HepG2 (cell line): ENCODE measurements at regions not wholly inside any gene's neighbourhood (a gene's known extent, or its start where the extent isn't known, plus 50 kb on each side); places are given as distances from the start of the nearest gene placed in this dataset.

ENCODE experiments used
- ATAC-seq: fragments of 200-7000 bp; cut with Tn5 transposase; 3 replicates; pipeline ENCODE4 v1.9.1; 2020; ENCODE audit warnings: mild to moderate bottlenecking, moderate library complexity
- BruUV-seq: library from RNA; stranded (reverse); fragments of 400-500 nt; replicated peaks from 2 replicates; lab custom pipeline; 2021; lab: Mats Ljungman, UMichigan
- CTCF ChIA-PET: fragments of 300-600 bp; formaldehyde crosslinking; extraction: SDS; loops from one replicate; lab custom pipeline; 2021; ENCODE audit warnings: low total read pairs, inconsistent platforms, low intra/inter-chr PET ratio; lab: Yijun Ruan, JAX
- POLR2A ChIA-PET: fragments of 350-600 bp; sonication (Branson Sonifier 250); formaldehyde crosslinking; loops from one replicate; lab custom pipeline; 2020; ENCODE audit warnings: antibody characterized with exemption, inconsistent platforms; lab: Yijun Ruan, JAX
- DNase-seq: peaks from one replicate; pipeline ENCODE4 v3.0.0-alpha.2; 2015; ENCODE audit warnings: low spot score
- FAIRE-seq: peaks from 3 replicates; lab custom pipeline; 2011; peaks lifted over from hg19 to GRCh38; lab: Jason Lieb, UNC
- H2AFZ ChIP-seq: one replicate; pipeline ENCODE4 v1.6.1; 2011; ENCODE audit warnings: low read length, inconsistent platforms
- H3K27ac ChIP-seq: fragments of 300-600 bp; 3 replicates; pipeline ENCODE4 v1.8.0; 2011; ENCODE audit warnings: mixed run types, mild to moderate bottlenecking, mixed read lengths, low read length, inconsistent platforms; ENCODE audit not compliant: insufficient read depth; ENCODE audit errors: extremely low read length
- H3K27me3 ChIP-seq, 2 experiments: fragments of 200-600 bp in 1 of 2; 2 replicates in 1 of 2; 3 replicates in 1 of 2; pipeline versions ENCODE4 v1.6.0 to v1.8.0; 2011; ENCODE audit warnings: low read length in 2 of 2, mild to moderate bottlenecking in 2 of 2, moderate library complexity in 2 of 2, inconsistent platforms in 1 of 2; ENCODE audit not compliant: insufficient read depth in 2 of 2, control insufficient read depth in 1 of 2
- H3K36me3 ChIP-seq, 2 experiments: fragments of 200-600 bp in 1 of 2; replicated peaks in 1 of 2; 2 replicates in 1 of 2; 3 replicates in 1 of 2; pipeline versions ENCODE4 v1.5.1 to v1.8.0; 2011; ENCODE audit warnings: low read length in 2 of 2, inconsistent platforms in 1 of 2; ENCODE audit not compliant: insufficient read depth in 2 of 2, control insufficient read depth in 1 of 2
- H3K4me1 ChIP-seq: 2 replicates; pipeline ENCODE4 v1.5.1; 2012; ENCODE audit warnings: low read length, inconsistent platforms; ENCODE audit not compliant: insufficient read depth
- H3K4me2 ChIP-seq: 2 replicates; pipeline ENCODE4 v1.6.0; 2011; ENCODE audit warnings: low read depth, low read length, inconsistent platforms
- H3K4me3 ChIP-seq, 3 experiments: fragments of 200-600 bp in 1 of 3; sonication (generic), shearing (Covaris generic) in 1 of 3; replicated peaks in 1 of 3; 2 replicates each; pipeline ENCODE4 v1.5.1; 2011 to 2016; ENCODE audit warnings: low read length in 3 of 3, inconsistent platforms in 2 of 3, low read depth in 2 of 3, mild to moderate bottlenecking in 2 of 3, control low read depth in 1 of 3, mixed read lengths in 1 of 3; ENCODE audit not compliant: insufficient read depth in 1 of 3
- H3K79me2 ChIP-seq: one replicate; pipeline ENCODE4 v1.6.1; 2011; ENCODE audit warnings: low read length, inconsistent platforms; ENCODE audit not compliant: insufficient read depth
- H3K9ac ChIP-seq: 2 replicates; pipeline ENCODE4 v1.6.0; 2011; ENCODE audit warnings: mild to moderate bottlenecking, low read depth, low read length, inconsistent platforms; ENCODE audit not compliant: insufficient read depth
- H3K9me3 ChIP-seq: 2 replicates; pipeline ENCODE4 v1.5.1; 2012; ENCODE audit warnings: mild to moderate bottlenecking, low read length
- H4K20me1 ChIP-seq: 2 replicates; pipeline ENCODE4 v1.6.0; 2011; ENCODE audit warnings: inconsistent platforms, mild to moderate bottlenecking, low read length, moderate library complexity; ENCODE audit not compliant: insufficient read depth
- AHDC1 ChIP-seq: sonication (generic); formaldehyde crosslinking; IDR thresholded peaks from 2 replicates; pipeline ENCODE4 v1.5.1; 2020; ENCODE audit warnings: mild to moderate bottlenecking, missing genetic modification reagents, borderline replicate concordance
- ATF1 ChIP-seq: IDR thresholded peaks from 2 replicates; pipeline ENCODE4 v1.6.1; 2016; ENCODE audit warnings: mild to moderate bottlenecking, control low read depth
- EZH2 ChIP-seq: conservative IDR thresholded peaks from 2 replicates; pipeline ENCODE4 v1.6.1; 2012; ENCODE audit warnings: mild to moderate bottlenecking, low read depth, low read length, moderate library complexity
- HHEX ChIP-seq: IDR thresholded peaks from 2 replicates; pipeline ENCODE4 v1.6.1; 2016; ENCODE audit warnings: control low read depth
- ISL2 ChIP-seq: sonication (generic); formaldehyde crosslinking; IDR thresholded peaks from 2 replicates; pipeline ENCODE4 v1.5.0; 2020; ENCODE audit warnings: missing genetic modification reagents
- NFIC ChIP-seq: IDR thresholded peaks from 2 replicates; pipeline ENCODE4 v1.6.1; 2012; ENCODE audit warnings: mild to moderate bottlenecking, low read length, inconsistent platforms
- NR2F2 ChIP-seq: IDR thresholded peaks from 2 replicates; pipeline ENCODE4 v1.6.1; 2012; ENCODE audit warnings: low read depth, inconsistent platforms, borderline replicate concordance
- PCBP2 ChIP-seq: fragments of 200-400 bp; formaldehyde crosslinking; optimal IDR thresholded peaks from 2 replicates; pipeline ENCODE3; 2018; ENCODE audit warnings: low read length, low read depth; ENCODE audit not compliant: poor library complexity, severe bottlenecking
- PRDM4 ChIP-seq: sonication (generic); formaldehyde crosslinking; IDR thresholded peaks from 2 replicates; pipeline ENCODE4 v1.9.0; 2021; ENCODE audit warnings: missing genetic modification reagents, borderline replicate concordance
- REPIN1 ChIP-seq: sonication (generic); formaldehyde crosslinking; IDR thresholded peaks from 2 replicates; pipeline ENCODE4 v1.8.0; 2022; ENCODE audit warnings: missing genetic modification reagents, low read depth, mild to moderate bottlenecking, borderline replicate concordance
- REXO4 ChIP-seq: sonication (generic); formaldehyde crosslinking; IDR thresholded peaks from 2 replicates; pipeline ENCODE4 v1.8.0; 2022; ENCODE audit warnings: missing genetic modification reagents, mild to moderate bottlenecking, borderline replicate concordance
- SRSF4 ChIP-seq: fragments of 200-400 bp; formaldehyde crosslinking; IDR thresholded peaks from one replicate; pipeline ENCODE4 v1.6.1; 2018; ENCODE audit warnings: mild to moderate bottlenecking, low read depth, low read length, moderate library complexity; ENCODE audit not compliant: poor library complexity, severe bottlenecking
- ZNF124 ChIP-seq: sonication (generic); formaldehyde crosslinking; IDR thresholded peaks from 2 replicates; pipeline ENCODE4 v1.4.0; 2020; ENCODE audit warnings: missing genetic modification reagents
- ZNF34 ChIP-seq: sonication (generic); formaldehyde crosslinking; IDR thresholded peaks from 2 replicates; pipeline ENCODE4 v1.4.0; 2020; ENCODE audit warnings: mild to moderate bottlenecking, missing genetic modification reagents, borderline replicate concordance
- ZNF451 ChIP-seq: sonication (generic); formaldehyde crosslinking; IDR thresholded peaks from 2 replicates; pipeline ENCODE4 v1.5.0; 2020; ENCODE audit warnings: mild to moderate bottlenecking, missing genetic modification reagents
- ZNF775 ChIP-seq: sonication (generic); formaldehyde crosslinking; IDR thresholded peaks from 2 replicates; pipeline ENCODE4 v1.4.0; 2020; ENCODE audit warnings: missing genetic modification reagents, mild to moderate bottlenecking, moderate library complexity, borderline replicate concordance
- ZNF781 ChIP-seq: sonication (generic); formaldehyde crosslinking; IDR thresholded peaks from 2 replicates; pipeline ENCODE4 v1.5.1; 2020; ENCODE audit warnings: borderline replicate concordance, mild to moderate bottlenecking, missing genetic modification reagents; ENCODE audit errors: not compliant biosample characterization
- WGBS: methylation state at CpG from one replicate; pipeline ENCODE4 v1.1.6; 2017; ENCODE audit warnings: low lambda C conversion rate; 5-methylcytosine and 5-hydroxymethylcytosine counted together
- in situ Hi-C: cut with HindIII; loops from 2 replicates; pipeline ENCODE4 v1.10.0; 2017; ENCODE audit warnings: low pct_unique_long_range_greater_than_20kb; ENCODE audit not compliant: extremely low pct_ligation_motif_present
- intact Hi-C: fragments of 100-400 bp; cut with micrococcal nuclease; formaldehyde crosslinking; loops from one replicate; pipeline ENCODE4 v1.10.0; 2022; ENCODE audit not compliant: unreplicated experiment
- TF ChIP-seq, protein P1 (sequence below): sonication (generic); formaldehyde crosslinking; IDR thresholded peaks from 2 replicates; pipeline ENCODE4 v1.8.0; 2022; ENCODE audit warnings: mild to moderate bottlenecking, missing genetic modification reagents, moderate library complexity

DNA sequence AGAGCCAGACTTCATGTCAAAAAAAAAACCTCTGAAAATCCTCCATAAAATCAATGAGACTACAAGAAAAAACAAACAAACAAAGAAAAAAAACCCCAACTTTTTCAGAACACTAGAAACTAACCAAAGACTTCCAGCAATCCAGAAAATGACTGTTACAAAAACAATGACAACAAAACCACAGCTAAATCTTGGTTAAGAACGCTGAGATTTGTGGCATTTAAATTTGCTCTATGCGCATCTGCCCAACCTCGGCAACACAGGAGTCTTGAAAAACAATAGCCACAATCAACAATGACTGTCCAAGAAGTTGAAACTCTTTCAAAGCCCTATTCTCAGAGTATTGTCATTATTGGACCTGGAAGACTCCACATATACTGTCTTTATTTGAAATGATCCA lies 402.4 kb downstream of the ZFHX3 start:
- H3K4me2 ChIP-seq = no peak overlapping the region
- H3K9ac ChIP-seq = no peak overlapping the region
- 93% methylated on average over 3 of the region's 3 CpGs for WGBS
- no peaks in the 10 kb centered on the region for H3K4me1 ChIP-seq
- H3K27ac ChIP-seq = no peak overlapping the region
- no peak overlapping the region for H2AFZ ChIP-seq
- CTCF ChIA-PET = no interaction called here
- no peak for ATAC-seq
- in situ Hi-C loops (no loop called here), intact Hi-C loops (no loop called here)
- BruUV-seq = no TSS peak
- no peaks in the 10 kb centered on the region for H3K79me2 ChIP-seq
- H3K9me3 ChIP-seq = no peaks in the 10 kb centered on the region
- no peaks in the 10 kb centered on the region for H3K27me3 ChIP-seq
- H3K36me3 ChIP-seq = no peaks in the 10 kb centered on the region
- POLR2A ChIA-PET = no interaction called here
- H3K4me3 ChIP-seq = no peak overlapping the region
- H4K20me1 ChIP-seq = no peaks in the 10 kb centered on the region
- FAIRE-seq = no peak
- DNase-seq = no peak
- TF ChIP-seq REXO4 = no peak
- TF ChIP-seq NFIC = no peak
- no peak for TF ChIP-seq ZNF124
- no peak for TF ChIP-seq NR2F2
- TF ChIP-seq PCBP2 = no peak
- TF ChIP-seq ZNF451 (CRISPR knock-in tag) = no peak
- TF ChIP-seq ISL2 (CRISPR knock-in tag) = no peak
- TF ChIP-seq ZNF775 (CRISPR knock-in tag) = no peak
- TF ChIP-seq ZNF34 = no peak
- TF ChIP-seq PRDM4 (CRISPR knock-in tag) = no peak
- TF ChIP-seq, protein P1, sequence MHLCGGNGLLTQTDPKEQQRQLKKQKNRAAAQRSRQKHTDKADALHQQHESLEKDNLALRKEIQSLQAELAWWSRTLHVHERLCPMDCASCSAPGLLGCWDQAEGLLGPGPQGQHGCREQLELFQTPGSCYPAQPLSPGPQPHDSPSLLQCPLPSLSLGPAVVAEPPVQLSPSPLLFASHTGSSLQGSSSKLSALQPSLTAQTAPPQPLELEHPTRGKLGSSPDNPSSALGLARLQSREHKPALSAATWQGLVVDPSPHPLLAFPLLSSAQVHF (CRISPR knock-in tag) = no peak
- TF ChIP-seq ZNF781 (CRISPR knock-in tag) = no peak
- TF ChIP-seq HHEX (CRISPR knock-in tag) = no peak
- no peak for TF ChIP-seq EZH2
- TF ChIP-seq SRSF4 = no peak
- TF ChIP-seq REPIN1 (CRISPR knock-in tag) = no peak
- no peak for TF ChIP-seq ATF1 (CRISPR knock-in tag)
- TF ChIP-seq AHDC1 (CRISPR knock-in tag) = no peak
